ENCODE measurements at regions not wholly inside any gene's neighbourhood (a gene's known extent, or its start where the extent isn't known, plus 50 kb on each side); places are given as distances from the start of the nearest gene placed in this dataset.

- TF ChIP-seq CTCF (IDR thresholded peaks at IDR 0.05) = no peak
- TF ChIP-seq POLR2A (IDR thresholded peaks at IDR 0.05) = no peak
These were observed 329.5 kb downstream of the ICE1 start for GRCh38 chr5:5751987-5752386.

Measured in heart left ventricle (tissue), 13 donors.